H9 (cell line): ENCODE measurements at regions not wholly inside any gene's neighbourhood (a gene's known extent, or its start where the extent isn't known, plus 50 kb on each side); places are given as distances from the start of the nearest gene placed in this dataset.

Experiments
- DNase-seq: peaks from one replicate; pipeline ENCODE4 v3.0.0-alpha.2; 2017
- H2AFZ ChIP-seq: one replicate; pipeline ENCODE4 v1.6.1; 2013; ENCODE audit warnings: mild to moderate bottlenecking, low read length, control low read depth, moderate library complexity
- H2AK5ac ChIP-seq: 2 replicates; pipeline ENCODE4 v1.6.1; 2013; ENCODE audit warnings: low read length, control low read depth, mixed read lengths; ENCODE audit not compliant: insufficient read length
- H2BK120ac ChIP-seq: one replicate; pipeline ENCODE4 v1.6.1; 2013; ENCODE audit warnings: low read depth, mild to moderate bottlenecking, low read length, control low read depth, inconsistent platforms; ENCODE audit not compliant: poor library complexity, severe bottlenecking
- H2BK12ac ChIP-seq: 2 replicates; pipeline ENCODE4 v1.6.1; 2013; ENCODE audit warnings: low read length, control low read depth, mixed read lengths, low read depth; ENCODE audit not compliant: insufficient read length
- H2BK15ac ChIP-seq: 2 replicates; pipeline ENCODE4 v1.6.1; 2013; ENCODE audit warnings: low read depth, low read length, control low read depth
- H2BK20ac ChIP-seq: one replicate; pipeline ENCODE4 v1.6.1; 2013; ENCODE audit warnings: low read depth, mild to moderate bottlenecking, low read length, control low read depth, inconsistent platforms; ENCODE audit not compliant: poor library complexity, severe bottlenecking
- H2BK5ac ChIP-seq: 2 replicates; pipeline ENCODE4 v1.6.1; 2013; ENCODE audit warnings: low read length, control low read depth, mixed read lengths; ENCODE audit not compliant: insufficient read length
- H3K14ac ChIP-seq: 2 replicates; pipeline ENCODE4 v1.6.1; 2013; ENCODE audit warnings: low read length, control low read depth; ENCODE audit not compliant: insufficient read depth
- H3K18ac ChIP-seq: 2 replicates; pipeline ENCODE4 v1.6.1; 2013; ENCODE audit warnings: low read depth, mild to moderate bottlenecking, mixed read lengths, low read length, control low read depth; ENCODE audit not compliant: insufficient read length
- H3K23ac ChIP-seq: 2 replicates; pipeline ENCODE4 v1.6.1; 2013; ENCODE audit warnings: low read length, control low read depth, mixed read lengths, low read depth; ENCODE audit not compliant: insufficient read length
- H3K23me2 ChIP-seq: 2 replicates; pipeline ENCODE4 v1.6.1; 2013; ENCODE audit warnings: low read depth, mild to moderate bottlenecking, mixed read lengths, low read length, control low read depth; ENCODE audit not compliant: insufficient read length, poor library complexity, severe bottlenecking
- H3K27ac ChIP-seq: 2 replicates; pipeline ENCODE4 v1.5.1; 2013; ENCODE audit warnings: low read length, control low read depth, mixed read lengths, low read depth; ENCODE audit not compliant: insufficient read length
- H3K27me3 ChIP-seq: 2 replicates; pipeline ENCODE4 v1.6.1; 2013; ENCODE audit warnings: low read length, control low read depth, inconsistent platforms; ENCODE audit not compliant: insufficient read depth
- H3K4ac ChIP-seq: 2 replicates; pipeline ENCODE4 v1.6.1; 2013; ENCODE audit warnings: low read depth, mild to moderate bottlenecking, control low read depth, inconsistent platforms, low read length, moderate library complexity
- H3K4me1 ChIP-seq: 2 replicates; pipeline ENCODE4 v1.6.1; 2013; ENCODE audit warnings: low read length, control low read depth, inconsistent platforms; ENCODE audit not compliant: insufficient read depth
- H3K4me2 ChIP-seq: 2 replicates; pipeline ENCODE4 v1.6.1; 2013; ENCODE audit warnings: low read length, control low read depth, mixed read lengths; ENCODE audit not compliant: insufficient read length, insufficient read depth
- H3K56ac ChIP-seq: 2 replicates; pipeline ENCODE4 v1.6.1; 2013; ENCODE audit warnings: low read depth, mild to moderate bottlenecking, mixed read lengths, low read length, control low read depth; ENCODE audit not compliant: insufficient read length
- H3K79me1 ChIP-seq: 2 replicates; pipeline ENCODE4 v1.6.1; 2013; ENCODE audit warnings: low read depth, mild to moderate bottlenecking, moderate library complexity, low read length, control low read depth, inconsistent platforms; ENCODE audit not compliant: insufficient read depth, poor library complexity, severe bottlenecking
- H3K79me2 ChIP-seq: 2 replicates; pipeline ENCODE4 v1.6.1; 2013; ENCODE audit warnings: low read length, control low read depth, inconsistent platforms; ENCODE audit not compliant: insufficient read depth
- H3K9ac ChIP-seq: 2 replicates; pipeline ENCODE4 v1.6.1; 2013; ENCODE audit warnings: low read length, control low read depth, mixed read lengths; ENCODE audit not compliant: insufficient read length; ENCODE audit errors: extremely low read depth
- H3K9me3 ChIP-seq: one replicate; pipeline ENCODE4 v1.6.1; 2013; ENCODE audit warnings: low read depth, low read length, inconsistent platforms; ENCODE audit not compliant: control insufficient read depth
- H3T11ph ChIP-seq: one replicate; pipeline ENCODE4 v1.6.1; 2013; ENCODE audit warnings: mild to moderate bottlenecking, low read length, control low read depth, inconsistent platforms
- H4K20me1 ChIP-seq: one replicate; pipeline ENCODE4 v1.6.1; 2013; ENCODE audit not compliant: control insufficient read depth, insufficient read length, insufficient read depth
- H4K5ac ChIP-seq: 2 replicates; pipeline ENCODE4 v1.6.1; 2013; ENCODE audit warnings: low read depth, mild to moderate bottlenecking, mixed read lengths, low read length, control low read depth; ENCODE audit not compliant: insufficient read length
- H4K8ac ChIP-seq: replicated peaks from 2 replicates; pipeline ENCODE4 v1.6.1; 2013; ENCODE audit warnings: low read length, control low read depth, mixed read lengths, low read depth; ENCODE audit not compliant: insufficient read length
- H4K91ac ChIP-seq: 2 replicates; pipeline ENCODE4 v1.6.1; 2013; ENCODE audit warnings: low read depth, mild to moderate bottlenecking, moderate library complexity, mixed read lengths, low read length, control low read depth; ENCODE audit not compliant: insufficient read length
- H3K27ac Mint-ChIP-seq, 3 experiments: 2 replicates in 2 of 3; 3 replicates in 1 of 3; pipeline ENCODE4 v1.8.0; 2020 to 2021; ENCODE audit warnings: mixed read lengths in 3 of 3, mild to moderate bottlenecking in 1 of 3, moderate library complexity in 1 of 3
- H3K27me3 Mint-ChIP-seq: 2 replicates; pipeline ENCODE4 v1.8.0; 2021; ENCODE audit warnings: low read depth, mild to moderate bottlenecking, moderate library complexity, mixed read lengths
- H3K36me3 Mint-ChIP-seq, 3 experiments: 2 replicates in 2 of 3; 3 replicates in 1 of 3; pipeline ENCODE4 v1.8.0; 2020 to 2021; ENCODE audit warnings: low read depth in 3 of 3, mixed read lengths in 3 of 3; ENCODE audit not compliant: insufficient read depth in 1 of 3
- H3K4me1 Mint-ChIP-seq, 2 experiments: 2 replicates each; pipeline ENCODE4 v1.8.0; 2020; ENCODE audit warnings: mixed read lengths in 2 of 2
- H3K4me3 Mint-ChIP-seq, 2 experiments: 2 replicates in 1 of 2; 3 replicates in 1 of 2; pipeline ENCODE4 v1.8.0; 2020 to 2021; ENCODE audit warnings: mild to moderate bottlenecking in 2 of 2, mixed read lengths in 2 of 2, moderate library complexity in 1 of 2
- H3K9me3 Mint-ChIP-seq, 2 experiments: 2 replicates in 1 of 2; 3 replicates in 1 of 2; pipeline ENCODE4 v1.8.0; 2020; ENCODE audit warnings: mild to moderate bottlenecking in 2 of 2, mixed read lengths in 2 of 2, moderate library complexity in 1 of 2
- WGBS: extraction: QIAGEN DNeasy Blood & Tissue Kit; methylation state at CpG from one replicate; pipeline ENCODE4 v1.1.7; 2013; ENCODE audit warnings: missing lambda C conversion rate, low lambda C conversion rate, mixed read lengths; ENCODE audit not compliant: insufficient read length; ENCODE audit errors: extremely low coverage; 5-methylcytosine and 5-hydroxymethylcytosine counted together
- TF ChIP-seq, protein P1 (sequence below): fragments of 200-600 bp; sonication (generic); conservative IDR thresholded peaks from 3 replicates; pipeline ENCODE4 v1.8.0; 2021; ENCODE audit warnings: antibody characterized with exemption, mild to moderate bottlenecking

DNA sequence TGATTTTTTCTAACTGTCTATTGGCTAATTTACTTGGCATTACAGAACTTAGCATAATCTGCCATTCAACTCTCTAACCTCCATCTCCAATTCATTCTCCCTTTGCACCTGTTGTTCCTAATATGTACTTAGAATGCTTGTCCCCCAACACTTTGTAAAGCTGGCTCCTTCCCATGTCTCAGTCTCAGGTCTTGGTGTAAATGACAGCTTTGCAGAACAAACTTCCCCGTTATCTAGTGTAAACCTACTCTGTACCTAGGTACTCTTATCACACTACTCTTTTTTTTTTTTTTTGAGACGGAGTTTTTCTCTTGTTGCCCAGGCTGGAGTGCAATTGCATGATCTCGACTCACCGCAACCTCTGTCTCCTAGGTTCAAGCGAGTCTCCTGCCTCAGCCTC is 77.2 kb upstream of the CTNNA1 start:
- H3K9me3 ChIP-seq = no peaks in the 10 kb centered on the region
- H3K9me3 Mint-ChIP-seq = peaks cover 3% of the 10 kb centered on the region in 2 experiments; a peak in 2 of 5 replicates
- H3K4me2 ChIP-seq = no peak overlapping the region
- peaks cover 3% of the 10 kb centered on the region; the same call in 1 of the 2 replicates for H3K27me3 Mint-ChIP-seq
- H3T11ph ChIP-seq = no peak overlapping the region
- H3K4me1 ChIP-seq = no peaks in the 10 kb centered on the region
- H2AFZ ChIP-seq = no peak overlapping the region
- no peaks in the 10 kb centered on the region for H3K4me1 Mint-ChIP-seq
- no peak overlapping the region for H2AK5ac ChIP-seq
- H3K18ac ChIP-seq = no peak overlapping the region
- H2BK20ac ChIP-seq = no peak overlapping the region
- no CpG with 5 or more reads among the region's 5 CpGs for WGBS
- H4K91ac ChIP-seq = no peak overlapping the region
- H3K4me3 Mint-ChIP-seq = no peak overlapping the region
- no peak overlapping the region for H2BK120ac ChIP-seq
- no peak overlapping the region for H3K4ac ChIP-seq
- H3K27ac ChIP-seq = no peak overlapping the region
- H4K20me1 ChIP-seq = no peaks in the 10 kb centered on the region
- H3K23ac ChIP-seq = no peak overlapping the region
- H3K36me3 Mint-ChIP-seq = no peaks in the 10 kb centered on the region
- H3K56ac ChIP-seq = no peak overlapping the region
- H3K14ac ChIP-seq = no peak overlapping the region
- no peak overlapping the region for H2BK12ac ChIP-seq
- no peaks in the 10 kb centered on the region for H3K79me1 ChIP-seq
- H3K23me2 ChIP-seq = no peaks in the 10 kb centered on the region
- H3K9ac ChIP-seq = no peak overlapping the region
- no peaks in the 10 kb centered on the region for H3K27me3 ChIP-seq
- DNase-seq = no peak
- H4K8ac ChIP-seq = no peak overlapping the region
- no peak overlapping the region for H2BK15ac ChIP-seq
- H2BK5ac ChIP-seq = no peak overlapping the region
- no peak overlapping the region for H3K27ac Mint-ChIP-seq
- TF ChIP-seq, protein P1, sequence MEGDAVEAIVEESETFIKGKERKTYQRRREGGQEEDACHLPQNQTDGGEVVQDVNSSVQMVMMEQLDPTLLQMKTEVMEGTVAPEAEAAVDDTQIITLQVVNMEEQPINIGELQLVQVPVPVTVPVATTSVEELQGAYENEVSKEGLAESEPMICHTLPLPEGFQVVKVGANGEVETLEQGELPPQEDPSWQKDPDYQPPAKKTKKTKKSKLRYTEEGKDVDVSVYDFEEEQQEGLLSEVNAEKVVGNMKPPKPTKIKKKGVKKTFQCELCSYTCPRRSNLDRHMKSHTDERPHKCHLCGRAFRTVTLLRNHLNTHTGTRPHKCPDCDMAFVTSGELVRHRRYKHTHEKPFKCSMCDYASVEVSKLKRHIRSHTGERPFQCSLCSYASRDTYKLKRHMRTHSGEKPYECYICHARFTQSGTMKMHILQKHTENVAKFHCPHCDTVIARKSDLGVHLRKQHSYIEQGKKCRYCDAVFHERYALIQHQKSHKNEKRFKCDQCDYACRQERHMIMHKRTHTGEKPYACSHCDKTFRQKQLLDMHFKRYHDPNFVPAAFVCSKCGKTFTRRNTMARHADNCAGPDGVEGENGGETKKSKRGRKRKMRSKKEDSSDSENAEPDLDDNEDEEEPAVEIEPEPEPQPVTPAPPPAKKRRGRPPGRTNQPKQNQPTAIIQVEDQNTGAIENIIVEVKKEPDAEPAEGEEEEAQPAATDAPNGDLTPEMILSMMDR = no peak
- no peaks in the 10 kb centered on the region for H3K79me2 ChIP-seq
- no peak overlapping the region for H4K5ac ChIP-seq
